Pancreas (tissue), 10 donors: ENCODE measurements at regions not wholly inside any gene's neighbourhood (a gene's known extent, or its start where the extent isn't known, plus 50 kb on each side); places are given as distances from the start of the nearest gene placed in this dataset.

ENCODE experiments used
- ATAC-seq, 4 donors: fragments of 200-7000 bp; cut with Tn5 transposase; one replicate each; pipeline versions ENCODE4 v1.8.0 to v1.9.1; 2020; ENCODE audit warnings: mild to moderate bottlenecking in 4 of 4, moderate library complexity in 4 of 4
- DNase-seq, 6 donors: peaks; one replicate each; pipeline ENCODE4 v3.0.0-alpha.2; 2020
- FAIRE-seq: peaks from 2 replicates; lab custom pipeline; 2012; peaks lifted over from hg19 to GRCh38; lab: Jason Lieb, UNC
- H3K27ac ChIP-seq, 4 donors: fragments of 200-600 bp; sonication (generic); 1 replicate in 3 of 4; 2 replicates in 1 of 4; pipeline versions ENCODE4 v1.5.0 to v1.8.0; 2020
- H3K27me3 ChIP-seq, 4 donors: fragments of 200-600 bp; one replicate each; pipeline ENCODE4 v1.8.0; 2021
- H3K36me3 ChIP-seq, 3 donors: fragments of 200-600 bp; sonication (generic) in 1 of 3; one replicate each; pipeline versions ENCODE4 v1.5.0 to v1.8.0; 2020 to 2021
- H3K4me1 ChIP-seq, 3 donors: fragments of 200-600 bp; one replicate each; pipeline ENCODE4 v1.8.0; 2021
- H3K4me3 ChIP-seq, 4 donors: fragments of 200-600 bp; sonication (generic) in 2 of 4; one replicate each; pipeline versions ENCODE4 v1.5.0 to v1.8.0; 2020 to 2021
- H3K9me3 ChIP-seq, 4 donors: fragments of 200-600 bp; one replicate each; pipeline ENCODE4 v1.8.0; 2021
- CTCF ChIP-seq, 4 donors: fragments of 200-600 bp; sonication (generic) in 3 of 4; IDR thresholded peaks; one replicate each; pipeline versions ENCODE4 v1.5.0 to v1.8.0; 2021; ENCODE audit warnings: antibody characterized with exemption in 4 of 4
- WGBS, 2 donors: extraction: QIAGEN DNeasy Blood & Tissue Kit; methylation state at CpG; one replicate each; pipeline ENCODE4 v1.1.7; 2013; 5-methylcytosine and 5-hydroxymethylcytosine counted together
- intact Hi-C, 3 donors: fragments of 100-400 bp; cut with DNase I; formaldehyde crosslinking; loops; one replicate each; pipeline versions ENCODE4 v1.11.1 to v1.14.2; 2022
- donor health status: healthy with polysubstance abuse.
- donor health status: DM: no; HTN: no; CAD: no; lungs with moderate emphysema.
- donor health status: DM: no; HTN: no; CAD: no.
- donor health status: control.
- donor health status: control.
- donor health status: Bipolar disorder and iron deficiency.
- donor health status: DM: yes; HTN: yes; CAD: no.
- donor health status: DM: no; HTN: no; CAD: no.
- donor health status: DM: no; HTN: no; CAD: no.
- donor health status: DM: yes; HTN: yes; CAD: no.

DNA sequence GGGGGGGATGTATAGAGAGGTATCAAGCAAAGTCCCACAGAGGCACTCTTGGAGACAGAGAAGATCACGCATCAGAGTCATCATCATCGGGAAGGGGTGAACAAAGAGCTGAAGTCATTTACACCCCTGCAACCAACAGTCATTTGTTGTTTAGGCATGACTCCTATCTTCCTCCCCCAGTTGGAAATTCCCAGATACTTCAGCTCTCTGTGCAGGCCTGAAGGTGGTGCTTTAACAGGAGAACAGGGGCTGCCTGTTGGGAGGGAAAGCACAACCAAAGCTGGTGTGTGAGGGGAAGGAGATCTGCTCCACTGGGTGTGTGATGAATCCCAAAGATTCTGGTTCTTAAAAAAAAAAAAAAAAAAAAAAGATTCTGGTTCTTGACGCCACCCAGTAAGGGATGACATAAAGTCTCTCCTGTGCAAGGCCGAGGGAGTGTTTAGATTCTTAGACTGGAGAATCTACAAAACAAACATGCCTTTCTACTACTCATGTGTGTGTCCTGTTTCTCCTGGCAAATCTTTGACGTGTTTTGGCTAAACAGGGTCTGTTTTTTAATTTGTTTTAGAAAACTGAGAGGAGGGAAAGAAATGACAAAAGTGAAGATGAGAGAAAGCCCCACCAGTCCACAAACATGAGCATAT is 121.0 kb upstream of the ARHGAP5 start:
- intact Hi-C loops = no loop called here
- no peaks in the 10 kb centered on the region for H3K27me3 ChIP-seq
- no peaks in the 10 kb centered on the region for H3K36me3 ChIP-seq
- DNase-seq = no peak
- ATAC-seq = peak in 1 of 4 donors; percentile 15
- no peak overlapping the region for H3K4me3 ChIP-seq
- no peaks in the 10 kb centered on the region for H3K4me1 ChIP-seq
- no peak for FAIRE-seq
- no peaks in the 10 kb centered on the region for H3K9me3 ChIP-seq
- H3K27ac ChIP-seq = no peak overlapping the region
- TF ChIP-seq CTCF (IDR thresholded peaks at IDR 0.05) = no peak
- 61 to 77% methylated on average over 5 of the region's 5 CpGs for WGBS, 2 donors

- WGBS, 2 donors = 88 to 91% methylated on average over 2 of the region's 2 CpGs
Observed at GRCh38 chr14:31957565-31957964, 119.5 kb upstream of the ARHGAP5 start.

DNA sequence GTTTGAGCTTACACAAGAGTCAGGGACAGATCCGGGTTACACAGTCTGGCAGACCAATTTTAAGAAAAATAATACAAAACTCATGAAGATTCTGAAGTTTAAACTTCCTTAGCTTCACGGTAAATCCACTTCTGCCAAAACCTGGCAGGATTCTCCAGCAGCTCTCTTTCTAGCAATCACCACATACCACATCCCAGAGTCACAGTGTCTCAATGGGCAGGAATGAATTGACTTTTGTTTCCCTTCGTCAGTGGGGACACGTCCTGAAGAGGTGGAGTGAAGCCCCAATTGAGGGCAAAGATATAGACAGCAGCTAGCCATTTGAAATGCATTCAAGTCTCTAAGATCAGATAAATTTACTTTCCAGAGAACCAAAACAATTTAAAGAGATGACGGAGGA is 117.1 kb upstream of the ARHGAP5 start:
- 72 to 84% methylated on average over 5 of the region's 5 CpGs for WGBS, 2 donors
- Histone ChIP-seq H3K4me3 (no peak overlapping the region), H3K4me1 (no peaks in the 10 kb centered on the region), H3K27ac (no peak overlapping the region), H3K36me3 (no peaks in the 10 kb centered on the region), H3K9me3 (no peaks in the 10 kb centered on the region), H3K27me3 (no peaks in the 10 kb centered on the region)
- FAIRE-seq = no peak
- no peak for DNase-seq
- intact Hi-C loops = no loop called here
- ATAC-seq = no peak
- TF ChIP-seq CTCF (IDR thresholded peaks at IDR 0.05) = no peak

More at GRCh38 chr14:31957565-31957964, 119.5 kb upstream of the ARHGAP5 start:
- H3K27ac ChIP-seq = no peak overlapping the region
- intact Hi-C loops = no loop called here
- H3K4me3 ChIP-seq = no peak overlapping the region
- H3K27me3 ChIP-seq = no peaks in the 10 kb centered on the region
- no peak for ATAC-seq
- no peaks in the 10 kb centered on the region for H3K4me1 ChIP-seq
- no peaks in the 10 kb centered on the region for H3K36me3 ChIP-seq
- no peaks in the 10 kb centered on the region for H3K9me3 ChIP-seq
- no peak for DNase-seq
- no peak for TF ChIP-seq CTCF (IDR thresholded peaks at IDR 0.05)
- FAIRE-seq = no peak

DNA sequence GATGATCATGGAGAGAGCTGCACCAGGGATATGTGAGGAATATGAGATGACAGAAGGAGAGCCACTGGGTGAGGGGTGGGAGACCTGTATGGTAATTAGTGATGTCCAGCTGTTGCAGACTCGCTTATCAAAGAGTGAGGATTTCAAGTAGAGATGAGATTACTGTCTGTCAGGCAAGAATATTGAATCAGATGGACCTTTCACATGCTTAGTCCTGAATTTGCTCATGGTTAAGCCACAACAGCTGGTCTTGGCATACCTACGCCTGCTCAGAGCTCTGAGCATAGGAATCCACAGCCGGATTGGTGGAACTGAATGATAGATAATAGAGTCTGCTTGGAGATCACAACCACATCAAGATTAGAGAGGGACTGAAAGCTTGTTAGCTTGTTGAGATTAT is 115.2 kb upstream of the ARHGAP5 start:
- no peak for TF ChIP-seq CTCF (IDR thresholded peaks at IDR 0.05)
- no peaks in the 10 kb centered on the region for H3K36me3 ChIP-seq
- H3K27ac ChIP-seq = no peak overlapping the region
- H3K9me3 ChIP-seq = no peaks in the 10 kb centered on the region
- no peak overlapping the region for H3K4me3 ChIP-seq
- 79 to 91% methylated on average over 3 of the region's 3 CpGs for WGBS, 2 donors
- no peak for FAIRE-seq
- H3K27me3 ChIP-seq = no peaks in the 10 kb centered on the region
- intact Hi-C loops = no loop called here
- no peak for ATAC-seq
- no peaks in the 10 kb centered on the region for H3K4me1 ChIP-seq
- DNase-seq = no peak

DNA sequence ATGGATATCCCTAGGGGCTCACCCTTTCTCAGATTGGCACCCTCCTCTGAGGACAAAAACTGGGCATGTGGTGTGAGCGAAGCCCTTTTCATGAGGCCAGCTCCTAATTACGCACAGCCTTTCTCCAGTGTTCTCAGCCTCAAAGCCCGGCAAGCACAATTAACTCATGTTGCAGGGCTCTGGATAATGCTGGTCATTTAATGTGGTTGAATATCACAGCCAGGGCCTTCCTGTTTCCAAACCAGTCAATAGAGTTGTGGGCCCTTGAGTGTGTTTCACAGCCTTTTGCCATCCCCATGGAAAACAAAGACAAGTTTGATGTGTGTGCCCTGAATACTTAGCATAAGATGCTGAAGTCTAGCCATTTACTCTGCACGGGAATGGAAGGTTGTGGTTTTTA is 114.2 kb upstream of the ARHGAP5 start:
- H3K27ac ChIP-seq = no peak overlapping the region
- no peaks in the 10 kb centered on the region for H3K9me3 ChIP-seq
- H3K4me3 ChIP-seq = no peak overlapping the region
- 85 to 92% methylated on average over 4 of the region's 4 CpGs for WGBS, 2 donors
- no peak for DNase-seq
- ATAC-seq = no peak
- no peak for TF ChIP-seq CTCF (IDR thresholded peaks at IDR 0.05)
- H3K36me3 ChIP-seq = no peaks in the 10 kb centered on the region
- intact Hi-C loops = no loop called here
- no peaks in the 10 kb centered on the region for H3K4me1 ChIP-seq
- FAIRE-seq = no peak
- H3K27me3 ChIP-seq = no peaks in the 10 kb centered on the region
